Myocyte (in vitro differentiated cells): ENCODE measurements at regions not wholly inside any gene's neighbourhood (a gene's known extent, or its start where the extent isn't known, plus 50 kb on each side); places are given as distances from the start of the nearest gene placed in this dataset.
A peak's percentile ranks its signal among the peaks of the same experiment; 100 is the strongest.

Source experiments
- DNase-seq: peaks from one replicate; pipeline ENCODE4 v3.0.0-alpha.2; 2012; ENCODE audit warnings: low read depth

DNA sequence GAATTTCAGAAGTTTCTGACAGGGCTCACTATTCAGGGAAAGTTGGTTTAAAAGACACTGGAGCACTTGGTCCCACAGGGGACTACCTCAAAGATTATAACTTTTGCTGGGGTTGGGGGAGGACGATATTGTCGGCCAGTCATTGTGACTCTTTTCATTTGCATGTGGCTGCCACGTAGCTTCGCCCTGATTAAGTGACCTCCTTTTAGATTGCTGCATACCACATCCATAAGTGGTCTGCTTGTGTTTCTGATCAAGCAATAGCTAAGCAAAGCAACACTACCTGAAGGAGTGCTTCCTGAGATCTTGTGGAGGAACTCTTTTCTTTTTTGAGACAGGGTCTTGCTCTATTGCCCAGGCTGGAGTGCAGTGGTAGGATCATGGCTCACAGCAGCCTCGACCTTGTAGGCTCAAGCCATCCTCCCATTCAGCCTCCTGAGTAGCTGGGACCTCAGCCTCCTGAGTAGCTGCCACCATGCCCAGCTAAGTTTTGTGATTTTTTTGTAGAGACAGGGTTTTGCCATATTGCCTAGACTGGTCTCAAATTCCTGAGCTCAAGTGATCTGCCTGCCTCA is 691.3 kb downstream of the EPM2A start:
- no peak for DNase-seq

DNA sequence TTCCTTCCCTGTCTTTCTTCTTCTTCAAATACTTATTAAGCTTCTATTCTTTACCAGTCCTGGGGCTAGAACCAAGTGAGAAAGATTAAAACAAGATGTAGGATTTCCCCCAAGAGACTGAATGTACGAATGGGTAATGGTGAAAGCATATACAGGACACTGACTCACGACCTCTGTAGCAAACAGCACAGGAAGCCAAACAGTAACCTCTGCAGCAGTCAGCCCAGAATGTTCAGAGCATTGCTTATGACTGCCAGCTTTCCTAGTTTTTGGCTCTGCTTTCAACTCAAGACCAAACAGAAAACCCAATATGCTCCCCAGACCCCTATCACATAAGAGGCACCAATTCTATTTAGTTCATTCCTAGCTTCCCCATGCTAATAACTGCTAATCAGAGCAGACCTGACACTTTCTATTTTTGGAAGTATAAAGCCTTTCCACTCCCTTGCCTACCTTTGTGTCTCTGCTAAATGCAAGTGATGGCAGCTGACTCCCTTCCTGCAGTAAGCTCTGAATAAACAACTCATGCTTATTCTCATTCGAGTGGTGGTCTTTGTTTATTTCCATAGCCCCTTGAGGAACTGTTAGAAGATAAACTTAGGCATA is 690.6 kb downstream of the EPM2A start:
- DNase-seq: peak; percentile 10

DNA sequence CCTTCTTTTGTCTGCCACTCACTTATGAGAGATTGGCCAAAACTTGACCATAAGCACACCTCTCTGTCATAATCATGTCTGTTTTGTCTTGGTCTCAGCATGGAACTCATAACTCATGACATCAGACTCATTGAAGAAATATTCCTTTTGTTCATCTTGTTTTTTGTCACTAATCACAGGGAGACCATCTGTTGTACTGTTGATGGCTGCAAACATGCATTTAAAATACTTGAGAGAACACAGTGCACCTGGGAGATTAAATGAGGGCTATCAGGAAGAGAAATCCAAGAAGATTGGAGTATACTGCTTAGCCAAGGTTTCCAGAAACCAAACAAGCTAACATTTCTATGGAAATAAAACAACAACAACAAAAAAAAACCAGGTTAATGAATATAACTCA is 689.7 kb downstream of the EPM2A start:
- DNase-seq: no peak

DNA sequence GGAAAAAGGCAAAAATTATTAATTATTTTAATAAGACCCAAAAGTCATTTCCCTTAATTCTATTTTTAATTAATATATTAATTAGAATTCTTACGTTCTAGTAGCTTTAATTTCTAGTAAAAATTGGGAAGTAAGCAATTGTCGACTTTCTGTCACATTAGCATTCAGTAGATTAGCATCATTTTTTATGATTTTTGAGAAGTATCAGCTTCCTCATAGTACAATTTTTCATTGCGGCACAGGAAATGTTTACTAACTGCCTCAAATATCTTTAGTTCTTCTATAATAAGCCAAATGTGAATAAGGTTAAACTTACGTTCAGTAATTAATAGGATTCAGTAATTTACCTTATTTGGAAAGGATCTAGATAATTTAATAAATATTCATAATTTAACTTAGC is 687.4 kb downstream of the EPM2A start:
- no peak for DNase-seq

DNA sequence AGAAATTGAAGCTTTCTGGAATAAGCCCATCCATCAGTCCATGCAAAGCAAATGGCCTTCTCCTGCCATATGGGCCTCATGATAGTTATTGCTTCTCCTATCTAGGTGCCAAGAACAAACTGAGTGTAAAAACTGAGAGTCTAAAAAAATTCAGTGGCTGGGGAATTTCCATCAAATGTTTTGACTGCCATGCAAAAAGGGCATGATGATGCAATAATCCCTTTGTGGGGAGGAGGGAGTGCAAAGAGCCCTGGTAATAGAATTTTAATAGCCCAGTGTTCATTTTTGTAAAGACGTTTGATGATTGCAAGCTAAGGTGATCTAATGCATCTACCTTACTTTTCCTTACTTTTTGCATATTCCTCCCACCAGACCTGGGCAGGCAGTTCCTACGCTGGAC is 683.7 kb downstream of the EPM2A start:
- no peak for DNase-seq

DNA sequence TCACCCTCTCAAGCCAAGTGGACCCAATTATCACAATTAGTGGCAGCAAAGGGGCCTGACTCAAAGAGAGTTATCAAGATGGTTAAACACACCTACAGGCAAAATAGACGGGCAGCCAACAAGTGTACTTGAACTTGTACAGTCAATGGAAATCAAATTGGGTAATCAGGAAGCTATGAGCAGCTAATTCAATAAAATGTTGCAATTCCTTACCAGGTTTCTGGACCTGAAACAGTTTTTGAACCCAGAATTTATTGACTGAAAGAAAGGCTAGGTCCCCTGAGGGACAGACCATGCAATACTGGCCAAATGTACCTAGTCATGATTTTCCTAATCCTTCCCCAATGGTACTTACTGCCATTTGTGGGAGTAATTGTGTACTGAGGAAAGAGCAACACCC is 679.8 kb downstream of the EPM2A start:
- DNase-seq: no peak

DNA sequence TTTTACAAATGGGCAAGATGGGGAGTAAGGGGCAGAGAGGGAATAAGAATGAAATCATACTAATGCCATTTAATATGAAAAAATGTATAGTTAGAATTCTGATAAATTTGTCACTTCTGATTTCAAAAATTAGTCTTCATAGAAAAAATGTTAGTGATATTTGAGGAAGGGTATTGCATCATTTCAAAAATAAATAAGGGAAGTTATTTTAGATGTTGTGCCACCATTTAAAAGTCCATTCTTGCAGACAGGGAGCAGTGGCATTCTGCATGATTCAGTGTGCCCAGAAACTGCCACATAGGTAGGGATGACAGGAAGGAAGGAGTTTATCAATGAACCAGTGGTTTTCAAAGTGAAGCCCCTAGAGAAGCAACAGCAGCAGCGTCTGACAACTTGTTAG is 674.6 kb downstream of the EPM2A start:
- DNase-seq: no peak

DNA sequence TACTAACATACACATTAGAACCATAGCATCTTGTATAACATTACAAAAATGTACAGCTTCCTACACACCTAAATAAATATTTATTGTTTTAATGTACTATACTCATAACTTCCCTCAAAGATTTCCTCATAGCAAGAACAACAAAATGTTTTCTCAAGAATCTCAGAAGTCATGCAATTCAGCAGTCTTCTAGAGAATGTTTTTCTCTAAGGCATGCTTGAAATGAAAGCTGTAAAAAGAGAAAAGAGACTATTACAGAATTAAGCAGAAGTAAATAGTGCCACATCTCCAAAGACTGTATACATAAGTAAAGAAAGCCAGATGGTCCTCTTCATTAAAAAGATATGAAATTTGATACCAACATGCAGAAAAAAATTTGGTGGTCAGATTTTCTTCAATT is 672.2 kb downstream of the EPM2A start:
- DNase-seq: no peak

DNA sequence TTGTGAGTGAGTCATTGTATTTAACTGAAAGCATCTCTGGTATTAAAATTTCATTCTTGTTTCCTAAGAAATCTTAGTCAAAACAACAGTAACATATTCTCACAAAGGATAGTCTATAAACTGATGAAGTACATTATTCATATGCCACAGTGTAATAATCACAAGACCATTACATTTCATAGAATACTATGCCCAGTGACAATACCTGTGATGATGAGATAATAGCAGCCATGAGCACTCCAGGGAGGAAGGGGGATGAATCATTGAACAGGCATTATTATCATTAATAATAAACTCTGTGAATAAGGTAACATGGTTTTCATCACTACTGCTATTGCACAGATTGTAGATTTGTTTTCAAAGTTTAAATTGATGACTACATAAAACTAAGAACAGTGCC is 667.9 kb downstream of the EPM2A start:
- no peak for DNase-seq

DNA sequence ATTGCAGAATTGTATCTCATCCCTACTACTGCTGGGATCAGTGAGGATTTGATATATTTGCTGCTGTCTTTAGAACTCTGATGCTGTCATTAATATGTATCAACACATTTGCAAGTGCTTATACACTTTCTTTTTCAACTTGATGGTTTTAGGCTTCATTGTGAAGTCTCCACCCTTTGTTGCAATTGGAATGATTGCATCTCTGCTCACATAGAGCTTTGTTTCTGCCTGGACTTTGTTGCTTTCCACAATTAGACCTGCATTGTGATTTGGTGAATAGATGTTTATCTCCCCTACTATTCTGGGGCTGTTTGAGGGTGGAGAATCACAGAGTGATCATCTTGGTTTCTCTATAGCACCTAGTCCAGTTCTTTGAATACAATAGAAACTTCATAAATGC is 666.7 kb downstream of the EPM2A start:
- no peak for DNase-seq

DNA sequence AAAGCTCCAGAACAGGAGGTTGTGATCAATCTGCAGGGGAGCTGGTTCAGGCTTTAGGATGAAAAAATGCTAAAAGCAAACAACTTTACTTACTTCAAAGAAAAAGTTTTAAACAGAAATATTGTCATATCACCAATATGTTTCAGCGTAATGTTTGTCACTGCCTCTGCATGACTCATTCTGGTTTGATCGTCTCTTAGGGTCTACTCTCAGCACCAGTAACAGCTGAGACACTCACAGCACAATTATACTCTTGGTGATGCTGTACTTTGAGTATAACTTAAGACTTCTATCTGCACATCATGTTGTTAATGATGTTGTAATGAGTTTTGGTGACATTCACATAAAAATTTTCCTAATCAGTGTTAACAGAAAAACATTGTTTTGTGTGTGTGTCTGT is 665.4 kb downstream of the EPM2A start:
- peak; percentile 61 for DNase-seq

DNA sequence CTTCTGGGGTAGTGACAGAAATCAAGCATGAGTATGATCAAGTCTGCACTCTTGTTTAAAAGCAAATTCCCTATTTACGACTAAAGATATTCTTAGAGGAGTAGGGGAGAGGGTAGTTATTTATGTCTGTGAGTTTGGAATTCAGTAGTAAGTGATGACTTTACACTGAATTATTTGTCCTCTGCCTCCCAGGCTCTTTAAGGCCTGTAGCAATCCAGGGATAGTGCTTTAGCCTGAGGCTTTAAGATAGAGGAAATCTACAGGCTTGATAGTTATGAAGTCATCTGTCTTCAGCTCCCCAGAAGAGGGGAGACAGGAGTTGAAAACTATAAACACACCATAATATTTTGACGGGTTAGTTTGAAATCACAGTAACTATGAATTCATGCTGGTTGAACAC is 664.5 kb downstream of the EPM2A start:
- no peak for DNase-seq

DNA sequence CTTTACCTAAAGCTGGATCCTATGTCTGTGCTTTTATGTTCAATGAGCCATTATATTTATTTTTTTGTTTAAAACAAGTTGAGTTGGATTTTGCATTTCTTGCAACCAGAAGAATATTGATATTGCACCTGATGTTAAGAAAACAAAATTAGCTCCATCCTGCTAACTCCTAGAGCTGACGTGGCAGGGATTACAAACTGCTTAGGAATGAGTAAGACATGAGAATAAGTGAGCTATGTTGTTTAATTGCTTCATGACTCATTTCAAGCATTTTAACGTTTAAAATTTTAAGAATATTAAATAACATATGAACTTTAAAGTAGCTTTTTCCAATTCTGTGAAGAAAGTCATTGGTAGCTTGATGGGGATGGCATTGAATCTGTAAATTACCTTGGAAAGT is 663.5 kb downstream of the EPM2A start:
- DNase-seq: no peak

DNA sequence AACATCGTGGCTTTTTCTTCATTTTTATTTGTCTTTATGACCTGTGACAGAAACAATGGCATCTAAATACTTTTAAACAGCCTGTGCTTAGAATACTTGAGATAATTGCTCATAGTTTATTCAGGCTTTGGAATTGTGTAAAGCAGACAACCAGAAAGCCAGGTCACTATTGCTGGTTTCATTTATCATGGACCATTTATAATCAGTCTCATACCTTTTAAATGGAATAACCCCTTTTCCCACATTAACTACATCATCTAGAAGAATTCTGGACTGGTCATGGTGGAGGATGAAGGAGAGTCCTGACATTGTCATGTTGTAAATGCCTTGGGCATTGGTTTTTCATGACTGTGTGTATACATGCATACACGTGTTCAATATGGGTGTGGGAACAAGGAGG is 661.5 kb downstream of the EPM2A start:
- DNase-seq: no peak

DNA sequence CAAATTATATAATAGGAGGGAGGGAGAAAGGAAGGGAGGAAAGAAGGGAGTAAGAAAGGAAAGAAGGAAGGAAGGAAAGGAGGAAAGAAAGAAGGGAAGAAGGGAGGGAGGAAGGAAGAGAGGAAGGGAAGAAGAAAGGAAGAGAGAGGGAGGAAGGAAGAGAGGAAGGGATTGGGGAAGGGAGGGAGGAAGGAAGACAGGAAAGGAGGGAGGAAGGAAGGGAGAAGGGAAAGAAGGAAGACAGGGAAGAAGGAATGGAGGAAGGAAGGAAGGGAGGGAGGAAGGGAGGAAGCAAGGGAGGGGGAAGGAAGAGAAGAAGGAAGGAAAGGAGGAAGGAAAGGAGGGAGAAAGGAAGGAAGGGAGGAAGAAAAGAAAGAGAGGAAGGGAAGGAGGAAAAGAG is 660.5 kb downstream of the EPM2A start:
- DNase-seq: no peak

DNA sequence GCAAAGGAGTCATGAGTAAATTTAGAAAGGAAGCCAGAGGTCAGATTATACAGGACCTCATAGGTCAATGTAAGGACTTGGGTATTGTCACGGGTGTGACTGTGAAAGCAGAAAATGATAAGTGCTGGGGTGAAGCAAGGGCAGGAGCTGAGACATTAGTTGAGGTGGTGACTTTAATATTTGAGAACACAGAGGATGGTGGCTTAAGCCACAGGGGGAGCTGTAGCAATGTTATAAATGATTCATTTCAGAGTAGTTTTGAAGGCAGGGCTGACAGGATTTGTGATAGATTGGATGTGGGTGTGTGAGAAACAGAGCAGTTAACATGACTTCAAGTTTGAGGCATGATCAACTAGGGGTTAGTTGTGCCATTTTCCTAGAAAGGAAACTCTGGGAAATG is 659.9 kb downstream of the EPM2A start:
- no peak for DNase-seq

DNA sequence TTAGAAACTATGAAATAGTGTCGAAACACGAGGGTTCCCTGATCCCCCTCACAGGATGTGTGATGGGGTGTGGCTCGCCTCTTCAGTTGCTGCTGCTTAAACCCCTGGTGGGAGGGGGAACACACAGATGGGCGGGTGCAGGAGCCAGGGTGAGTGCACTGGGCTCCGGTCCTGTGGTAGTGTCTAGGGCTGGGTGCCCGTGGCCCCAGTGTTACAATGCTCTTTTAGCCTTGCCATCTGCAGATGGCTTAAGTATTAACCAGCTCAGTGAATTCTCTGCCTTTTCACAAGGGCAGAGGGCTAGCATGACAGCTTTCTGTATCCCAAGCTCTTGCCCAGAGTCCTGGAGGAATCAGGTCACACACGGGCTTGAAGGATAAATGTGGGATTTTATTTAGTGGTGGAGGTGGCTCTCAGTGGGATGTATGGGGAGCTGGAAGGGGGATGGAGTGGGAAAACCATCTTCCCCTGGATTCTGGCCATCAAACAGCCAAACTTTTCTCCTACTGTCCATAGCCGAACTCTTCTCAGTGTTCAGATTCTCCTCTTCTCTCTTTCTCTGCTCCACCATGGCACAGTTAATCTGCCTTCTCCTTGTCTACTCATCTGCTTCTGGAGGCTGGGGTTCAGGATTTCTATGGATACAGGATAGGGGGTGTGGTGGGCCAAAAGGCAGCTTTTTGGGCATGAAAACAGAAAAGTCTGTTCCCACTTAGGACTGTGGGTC is 659.0 kb downstream of the EPM2A start:
- no peak for DNase-seq

DNA sequence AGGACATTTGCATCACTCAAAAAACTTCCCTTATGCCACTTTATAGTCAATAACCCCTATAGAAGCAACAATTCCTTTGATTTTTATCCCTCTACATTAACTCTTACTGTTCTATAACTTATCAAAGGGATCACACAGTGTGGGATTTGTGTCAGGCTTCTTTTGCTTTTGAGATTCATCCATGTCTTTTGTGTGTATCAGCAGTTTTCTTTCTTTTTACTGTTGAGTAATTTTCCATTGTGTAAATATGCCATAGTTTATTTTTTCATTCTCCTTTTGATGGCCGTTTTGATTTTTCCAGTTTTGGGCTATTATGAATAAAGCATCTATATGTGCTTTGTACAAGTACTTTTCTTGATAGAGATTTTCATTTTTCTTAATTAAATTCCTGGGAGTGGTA is 657.9 kb downstream of the EPM2A start:
- DNase-seq: no peak

DNA sequence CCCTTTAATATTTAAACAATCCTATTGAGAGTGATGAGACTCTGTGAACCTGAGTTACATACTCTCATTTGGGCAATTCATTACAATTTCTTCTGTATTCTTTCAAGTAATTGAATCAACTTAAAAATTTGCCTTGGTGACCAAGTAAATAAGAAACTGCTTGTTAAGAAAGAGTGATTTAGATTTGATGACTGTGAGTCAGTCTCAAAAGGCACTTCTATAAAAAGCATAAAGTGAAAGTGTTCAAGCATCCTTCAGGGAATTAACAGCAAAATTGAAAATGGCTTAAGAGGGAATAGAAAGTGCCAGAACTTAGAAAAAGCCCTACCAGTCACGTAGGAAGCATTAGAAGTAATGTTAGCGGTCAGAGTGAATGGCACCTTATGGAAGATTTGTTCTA is 654.7 kb downstream of the EPM2A start:
- no peak for DNase-seq

DNA sequence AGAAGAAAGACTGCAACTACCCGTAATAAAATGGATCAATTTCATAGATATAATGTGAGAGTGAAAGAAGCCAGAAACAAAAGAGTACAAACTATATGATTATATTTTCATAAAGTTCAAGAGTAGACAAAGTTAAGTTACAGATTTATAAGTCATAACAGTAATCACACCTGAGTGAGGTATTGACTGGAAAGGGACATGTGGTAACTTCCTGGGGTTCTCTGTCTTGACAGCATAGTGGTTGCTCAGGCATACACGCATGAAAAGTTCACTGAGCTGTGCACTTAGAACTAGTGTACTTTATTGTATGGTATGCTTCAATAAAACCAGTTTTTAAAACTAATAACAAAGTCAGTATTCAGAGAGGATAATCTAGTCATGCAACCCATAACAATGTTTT is 653.6 kb downstream of the EPM2A start:
- DNase-seq: no peak

DNA sequence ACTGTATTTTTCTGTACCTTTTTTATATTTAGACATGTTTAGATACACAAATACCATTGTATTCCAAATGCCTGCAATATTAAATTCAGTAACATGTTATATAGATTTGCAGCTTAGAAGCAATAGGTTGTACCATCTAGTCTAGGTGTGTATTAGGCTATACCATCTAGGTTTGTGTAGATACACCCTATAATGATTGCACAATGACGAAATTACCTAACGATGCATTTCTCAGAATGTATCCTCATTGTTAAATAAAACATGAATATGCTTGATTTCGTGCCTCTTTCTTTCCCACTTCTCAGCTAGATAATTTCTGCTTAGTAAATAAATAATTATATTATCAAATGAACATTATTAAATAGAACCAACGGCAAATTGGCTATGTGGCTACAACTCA is 653.0 kb downstream of the EPM2A start:
- no peak for DNase-seq

DNA sequence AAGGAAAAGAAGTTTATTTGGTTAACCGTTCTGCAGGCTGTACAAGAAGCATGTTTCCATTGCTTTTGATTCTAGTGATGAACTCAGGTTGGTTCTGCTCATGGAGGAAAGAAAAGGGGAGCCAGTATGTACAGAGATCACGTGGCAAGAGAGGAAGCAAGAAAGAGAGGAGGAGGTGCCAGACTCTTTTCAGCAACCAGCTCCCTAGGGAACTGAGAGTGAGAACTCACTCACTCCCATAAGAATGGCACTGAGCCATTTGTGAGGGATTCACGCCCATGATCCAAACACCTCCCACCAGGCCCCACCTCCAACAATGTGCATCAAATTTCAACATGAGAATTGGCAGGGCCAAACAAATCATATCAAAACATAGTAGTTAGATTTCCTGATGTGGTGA is 649.1 kb downstream of the EPM2A start:
- peak; percentile 83 for DNase-seq

DNA sequence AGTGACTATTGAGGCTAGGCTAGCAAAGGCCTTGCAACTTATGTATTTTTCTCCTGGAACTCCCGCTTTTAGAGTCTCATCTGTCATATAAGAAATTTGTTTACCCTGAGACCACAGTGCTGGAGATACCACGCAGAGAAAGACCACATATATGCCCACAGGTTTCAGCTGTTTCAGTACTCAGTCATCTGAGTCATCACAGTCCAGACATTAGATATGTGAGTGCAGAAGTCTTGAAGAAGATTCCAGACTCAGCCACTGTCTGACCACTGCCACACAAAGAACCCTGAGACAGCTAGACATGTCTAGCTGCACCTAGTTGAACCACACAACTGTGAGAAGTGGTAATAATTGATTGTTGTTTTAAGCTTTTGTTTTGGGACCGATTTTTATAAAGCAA is 648.3 kb downstream of the EPM2A start:
- DNase-seq: peak; percentile 90
